Stimulated activated CD8-positive, alpha-beta memory T cell treated with anti-CD3 and anti-CD28 coated beads, Interleukin-7, amount 100 ng/mL, for 4 hours (primary cell): ENCODE measurements at regions not wholly inside any gene's neighbourhood (a gene's known extent, or its start where the extent isn't known, plus 50 kb on each side); places are given as distances from the start of the nearest gene placed in this dataset.
"Not testable (repeated sequence)": the region's sequence is repeated elsewhere in the genome, so short reads cannot be mapped to it uniquely, and the experiment has no call there.

Source experiments
- DNase-seq, 2 donors: peaks; one replicate each; pipeline ENCODE4 v3.0.0-alpha.2; 2020; ENCODE audit warnings: low read depth in 2 of 2

DNA sequence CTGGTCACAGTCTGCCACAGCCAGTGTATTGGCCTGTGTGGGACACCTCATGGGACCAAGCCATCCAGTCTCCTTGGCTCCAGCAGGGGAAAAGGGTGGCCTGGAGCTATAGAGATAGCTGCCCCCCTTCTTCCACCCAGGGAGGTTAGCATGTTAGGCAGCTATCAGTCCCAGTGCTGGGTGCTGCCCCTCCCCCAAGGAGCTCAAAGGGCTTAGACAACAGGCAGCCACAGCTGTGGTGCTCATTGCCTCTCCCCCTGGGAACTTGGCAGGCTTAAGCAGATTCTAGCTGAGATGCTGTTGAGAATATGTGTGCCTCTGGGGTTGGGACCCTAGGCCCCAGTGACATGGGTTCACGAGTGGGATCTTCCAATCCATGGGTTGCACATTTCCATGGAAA lies 226.0 kb upstream of the PTGER4 start:
- no peak for DNase-seq

DNA sequence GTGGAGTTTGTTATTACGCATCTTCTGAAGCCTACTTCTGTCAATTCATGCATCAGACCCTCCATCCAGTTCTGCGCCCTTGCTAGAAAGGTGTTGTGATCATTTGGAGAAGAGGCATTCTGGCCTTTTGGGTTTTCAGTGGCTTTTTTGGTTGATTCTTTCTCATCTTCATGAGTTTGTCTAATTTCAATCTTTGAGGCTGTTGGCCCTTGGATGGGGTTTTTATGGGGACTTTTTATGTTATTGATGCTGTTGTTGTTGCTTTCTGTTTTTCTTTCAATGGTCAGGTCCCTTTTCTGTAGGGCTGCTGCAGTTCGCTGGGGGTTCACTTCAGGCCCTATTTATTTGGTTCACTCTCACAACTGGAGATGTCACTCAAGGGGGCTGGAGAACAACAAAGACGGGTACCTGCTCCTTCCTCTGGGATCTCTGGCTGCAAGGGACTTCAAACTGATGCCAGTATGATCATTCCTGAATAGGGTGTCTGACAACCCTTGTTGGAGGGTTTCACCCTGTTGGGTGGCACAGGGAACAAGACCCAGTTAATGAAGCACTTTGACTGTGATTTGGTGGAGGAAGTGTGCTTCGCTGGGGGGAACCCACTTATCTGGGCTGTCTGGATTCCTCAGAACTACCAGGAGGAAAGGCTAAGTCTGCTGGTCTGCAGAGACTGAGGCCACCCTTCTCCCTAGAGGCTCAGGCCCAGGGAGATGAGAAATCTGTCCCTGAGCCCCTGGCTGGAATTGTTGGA lies 226.7 kb upstream of the PTGER4 start:
- no peak for DNase-seq

DNA sequence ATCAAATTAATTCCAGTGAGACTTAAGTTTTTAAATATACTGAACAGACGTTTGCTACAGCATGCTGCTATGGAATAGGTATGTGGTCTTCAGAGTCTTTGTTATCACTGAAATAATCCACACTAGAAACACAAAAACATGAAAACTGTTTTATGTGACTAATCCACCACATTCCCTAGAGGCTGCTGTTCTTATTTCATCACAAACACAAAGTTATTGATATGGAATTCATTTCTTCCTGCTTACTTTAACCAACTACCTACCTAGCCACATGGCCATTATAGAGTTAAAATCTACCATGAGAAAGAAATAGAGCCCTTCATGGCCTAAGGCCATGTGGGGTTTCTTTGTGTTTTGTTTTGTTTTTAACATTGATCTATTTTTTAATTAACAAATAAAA lies 232.3 kb upstream of the PTGER4 start:
- DNase-seq = no peak

DNA sequence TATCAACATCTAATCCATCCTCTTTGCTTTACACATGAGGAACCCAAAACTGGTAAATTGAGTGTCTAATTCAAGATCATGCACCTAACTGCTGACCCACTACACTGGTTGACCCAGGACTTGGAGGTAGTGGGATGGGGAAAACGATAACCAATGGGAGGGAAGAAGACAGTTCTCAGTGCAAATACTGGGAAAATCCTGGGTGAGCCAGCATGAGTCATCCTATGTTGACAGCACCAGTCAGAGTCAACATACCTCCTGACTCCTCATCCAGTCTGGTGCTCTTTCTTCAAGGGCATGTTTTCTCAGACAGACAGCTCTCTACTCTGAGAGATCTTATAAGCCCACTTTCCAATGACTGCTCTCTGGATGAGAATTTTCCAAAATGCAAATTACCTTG lies 232.8 kb upstream of the PTGER4 start:
- DNase-seq = no peak

GRCh38 chr5:40442346-40442745 lies 237.4 kb upstream of the PTGER4 start:
- no peak for DNase-seq

- peak; percentile 41 to 53 for DNase-seq
These were observed 238.0 kb upstream of the PTGER4 start for GRCh38 chr5:40441733-40442132.

DNA sequence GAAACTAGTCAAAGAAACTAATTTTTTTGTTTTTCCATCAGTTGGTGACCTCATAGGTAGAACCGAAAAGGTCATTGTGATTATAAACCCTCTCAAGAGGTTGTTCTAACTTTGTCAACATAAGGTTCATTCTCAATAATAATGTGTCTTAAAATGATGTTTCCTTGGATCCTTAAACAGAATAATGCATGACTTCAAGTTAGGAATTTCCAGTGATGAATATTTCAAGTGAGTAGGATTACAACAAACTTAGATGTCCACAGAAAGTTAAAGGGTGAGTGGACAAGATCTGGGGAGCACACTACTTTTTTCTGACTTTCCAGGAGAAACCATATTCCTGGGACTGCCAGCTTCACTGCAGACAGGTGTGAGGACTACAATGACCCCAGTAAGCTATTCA lies 239.0 kb upstream of the PTGER4 start:
- DNase-seq = no peak

GRCh38 chr5:40439103-40439502 lies 240.6 kb upstream of the PTGER4 start:
- DNase-seq = peak; percentile 12 to 17

- DNase-seq = not testable (repeated sequence)
These were observed 241.1 kb upstream of the PTGER4 start for GRCh38 chr5:40438646-40439045.

- DNase-seq = peak; percentile 46 to 47
These were observed 242.3 kb upstream of the PTGER4 start for GRCh38 chr5:40437452-40437861.

GRCh38 chr5:40436535-40437237 lies 243.0 kb upstream of the PTGER4 start:
- peak; percentile 26 to 29 for DNase-seq

DNA sequence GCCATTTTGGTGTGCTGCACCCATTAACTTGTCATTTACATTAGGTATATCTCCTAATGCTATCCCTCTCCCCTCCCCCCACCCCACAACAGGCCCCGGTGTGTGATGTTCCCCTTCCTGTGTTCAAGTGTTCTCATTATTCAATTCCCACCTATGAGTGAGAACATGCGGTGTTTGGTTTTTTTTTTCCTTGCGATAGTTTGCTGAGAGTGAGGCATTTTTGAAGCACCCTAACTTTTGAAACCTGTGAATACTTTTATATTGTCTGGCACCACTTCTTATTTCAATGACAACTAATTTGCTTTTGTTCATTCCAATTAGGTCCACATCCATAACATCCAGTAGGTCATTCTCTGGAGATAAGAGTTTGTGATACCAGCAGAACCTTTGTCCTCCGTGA lies 244.0 kb upstream of the PTGER4 start:
- DNase-seq = not testable (repeated sequence)

- DNase-seq = no peak
These were observed 246.9 kb upstream of the PTGER4 start for GRCh38 chr5:40432836-40433235.

GRCh38 chr5:40431734-40432133 lies 248.0 kb upstream of the PTGER4 start:
- DNase-seq = no peak

DNA sequence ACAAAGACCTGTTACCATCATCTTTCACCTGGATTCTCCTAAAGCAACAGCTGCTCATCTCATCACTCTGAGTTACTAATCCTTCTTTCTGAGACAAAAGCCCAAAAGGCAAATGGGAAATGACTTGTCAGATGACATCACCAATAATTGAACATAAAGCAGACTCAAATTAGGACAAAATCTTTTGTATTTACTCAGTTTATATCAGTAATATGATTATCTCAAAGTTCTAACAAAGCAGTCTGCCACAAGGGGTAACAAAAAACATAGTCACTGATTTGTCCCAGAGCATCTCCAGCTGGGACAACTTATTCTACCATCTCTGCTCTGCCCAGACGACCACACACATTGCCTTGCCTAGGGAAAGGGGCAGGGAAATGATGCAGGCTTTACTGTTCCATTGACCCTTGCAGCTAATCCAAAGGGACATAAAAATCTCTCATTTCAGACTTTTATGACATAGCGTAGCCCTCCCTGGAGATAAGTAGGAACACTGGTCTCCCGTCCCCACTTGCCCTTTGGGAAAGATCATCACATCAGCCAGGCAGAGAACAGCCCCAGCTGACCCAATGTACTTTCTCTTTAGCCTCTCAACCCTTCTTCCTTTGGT lies 249.5 kb upstream of the PTGER4 start:
- no peak for DNase-seq

- DNase-seq = no peak
These were observed 250.2 kb upstream of the PTGER4 start for GRCh38 chr5:40429258-40430100.

DNA sequence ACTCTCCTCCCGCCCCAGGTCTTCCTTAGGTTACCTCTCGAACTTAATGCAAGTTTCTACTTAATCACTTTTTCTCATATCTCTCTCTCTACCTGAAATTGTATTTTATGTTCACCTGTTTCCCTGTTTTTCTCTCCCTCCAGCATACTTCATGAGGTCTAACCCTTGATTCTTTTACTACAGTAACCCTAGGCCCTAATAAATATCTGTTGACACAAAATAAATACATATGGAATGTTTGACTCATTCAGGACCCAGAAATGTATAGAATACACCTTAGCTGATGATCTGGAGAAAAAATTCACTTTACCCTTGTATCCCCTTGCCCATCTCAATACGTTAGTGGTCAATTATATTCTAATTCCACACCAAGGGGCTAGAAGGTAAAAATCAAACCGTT lies 250.9 kb upstream of the PTGER4 start:
- DNase-seq = no peak

DNA sequence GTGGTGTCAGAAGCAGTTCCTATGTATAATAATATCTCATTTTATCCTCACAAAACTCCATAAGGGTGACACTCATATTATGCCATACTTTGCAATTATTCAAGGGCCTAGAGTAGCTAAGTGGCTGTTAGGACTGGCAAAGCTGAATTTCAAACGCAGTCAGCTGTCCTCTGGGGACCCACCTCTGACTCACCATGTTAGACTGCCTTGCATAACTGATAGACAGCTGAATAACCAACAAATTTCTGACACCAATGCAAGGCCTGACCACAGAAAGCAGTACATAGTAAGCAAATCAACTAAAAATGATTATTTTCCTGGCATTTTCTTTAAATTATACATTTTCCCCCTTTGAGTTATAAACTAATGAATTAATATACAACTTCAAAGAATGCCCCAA lies 251.6 kb upstream of the PTGER4 start:
- no peak for DNase-seq

DNA sequence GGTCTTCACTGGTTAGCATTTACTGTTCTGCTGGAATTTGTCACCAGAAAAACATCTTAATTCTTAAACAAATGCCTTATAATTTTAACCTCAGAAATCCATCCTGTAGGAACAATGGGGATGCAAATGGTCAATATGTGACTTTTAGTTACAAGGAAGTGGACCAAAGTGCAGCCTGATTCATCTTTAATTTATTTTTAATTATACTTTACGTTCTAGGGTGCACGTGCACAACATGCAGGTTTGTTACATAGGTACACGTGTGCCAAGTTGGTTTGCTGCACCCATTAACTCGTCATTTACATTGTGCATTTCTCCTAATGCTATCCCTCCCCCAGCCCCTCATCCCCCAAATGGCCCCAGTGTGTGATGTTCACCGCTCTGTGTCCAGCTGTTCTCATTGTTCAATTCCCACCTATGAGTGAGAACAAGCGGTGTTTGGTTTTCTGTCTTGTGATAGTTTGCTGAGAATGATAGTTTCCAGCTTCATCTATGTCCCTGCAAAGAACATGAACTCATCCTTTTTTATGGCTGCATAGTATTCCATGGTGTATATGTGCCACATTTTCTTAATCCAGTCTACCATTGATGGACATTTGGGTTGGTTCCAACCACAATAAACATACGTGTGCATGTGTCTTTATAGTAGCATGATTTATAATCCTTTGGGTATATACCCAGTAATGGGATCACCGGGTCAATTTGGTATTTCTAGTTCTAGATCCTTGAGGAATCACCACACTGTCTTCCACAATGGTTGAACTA lies 262.5 kb upstream of the PTGER4 start:
- DNase-seq = not testable (repeated sequence)

- no peak for DNase-seq
These were observed 263.1 kb upstream of the PTGER4 start for GRCh38 chr5:40416588-40416987.

GRCh38 chr5:40416098-40416497 lies 263.6 kb upstream of the PTGER4 start:
- no peak for DNase-seq
